HG03066 (cell line): ENCODE measurements at regions not wholly inside any gene's neighbourhood (a gene's known extent, or its start where the extent isn't known, plus 50 kb on each side); places are given as distances from the start of the nearest gene placed in this dataset.
"Not testable (repeated sequence)": the region's sequence is repeated elsewhere in the genome, so short reads cannot be mapped to it uniquely, and the experiment has no call there.

Source experiments
- ATAC-seq: cut with Tn5 transposase; IDR thresholded peaks from one replicate; pipeline ENCODE4 v1.9.1; 2021; ENCODE audit warnings: low read depth; ENCODE audit not compliant: unreplicated experiment

GRCh38 chr4:111018216-111018615, 395.3 kb upstream of the PITX2 start:
- no peak for ATAC-seq

GRCh38 chr4:111020476-111020875, 397.6 kb upstream of the PITX2 start:
- ATAC-seq: no peak

DNA sequence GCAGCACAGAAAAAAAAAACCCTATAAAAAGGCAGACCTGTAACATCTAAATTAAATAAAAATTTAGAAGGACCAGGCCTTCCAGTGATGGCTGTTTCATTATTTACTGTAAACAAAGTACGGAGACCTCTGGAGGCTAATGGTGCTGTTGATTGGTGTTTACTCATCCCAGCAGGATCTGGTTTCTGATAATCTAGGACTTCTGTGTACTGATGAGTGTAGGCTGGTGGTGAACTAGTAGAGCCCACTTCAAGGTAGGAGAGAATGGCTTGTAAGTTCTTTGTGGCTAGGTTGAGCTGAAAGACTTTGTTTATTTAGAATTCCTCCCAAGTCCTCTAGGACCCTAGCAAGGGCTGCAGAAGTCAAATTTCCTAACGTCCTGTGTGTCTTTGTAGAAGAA, 398.1 kb upstream of the PITX2 start:
- no peak for ATAC-seq

GRCh38 chr4:111022758-111023157, 399.9 kb upstream of the PITX2 start:
- ATAC-seq: no peak

GRCh38 chr4:111027526-111027925, 404.6 kb upstream of the PITX2 start:
- ATAC-seq: no peak

DNA sequence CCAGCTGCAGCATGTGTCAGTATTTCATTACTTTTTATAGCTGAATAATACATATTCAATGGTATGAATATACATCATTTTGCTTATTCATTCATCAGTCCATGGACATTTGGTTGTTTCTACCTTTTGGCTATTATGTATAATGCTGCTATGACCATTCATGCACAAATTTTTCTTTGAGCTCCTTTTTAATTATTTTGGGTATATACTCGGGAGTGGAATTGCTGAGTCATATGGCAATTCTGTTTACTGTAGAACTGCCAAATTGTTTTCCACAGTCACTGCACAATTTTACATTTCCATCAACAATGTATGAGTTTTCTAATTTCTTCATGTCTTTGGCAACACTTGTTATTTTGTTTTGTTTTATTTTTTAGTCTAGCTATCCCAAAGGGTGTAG, 405.9 kb upstream of the PITX2 start:
- ATAC-seq: no peak

- ATAC-seq: no peak
Observed at GRCh38 chr4:111031001-111031579, 408.2 kb upstream of the PITX2 start.

- ATAC-seq: no peak
Observed at GRCh38 chr4:111031596-111031995, 408.7 kb upstream of the PITX2 start.

DNA sequence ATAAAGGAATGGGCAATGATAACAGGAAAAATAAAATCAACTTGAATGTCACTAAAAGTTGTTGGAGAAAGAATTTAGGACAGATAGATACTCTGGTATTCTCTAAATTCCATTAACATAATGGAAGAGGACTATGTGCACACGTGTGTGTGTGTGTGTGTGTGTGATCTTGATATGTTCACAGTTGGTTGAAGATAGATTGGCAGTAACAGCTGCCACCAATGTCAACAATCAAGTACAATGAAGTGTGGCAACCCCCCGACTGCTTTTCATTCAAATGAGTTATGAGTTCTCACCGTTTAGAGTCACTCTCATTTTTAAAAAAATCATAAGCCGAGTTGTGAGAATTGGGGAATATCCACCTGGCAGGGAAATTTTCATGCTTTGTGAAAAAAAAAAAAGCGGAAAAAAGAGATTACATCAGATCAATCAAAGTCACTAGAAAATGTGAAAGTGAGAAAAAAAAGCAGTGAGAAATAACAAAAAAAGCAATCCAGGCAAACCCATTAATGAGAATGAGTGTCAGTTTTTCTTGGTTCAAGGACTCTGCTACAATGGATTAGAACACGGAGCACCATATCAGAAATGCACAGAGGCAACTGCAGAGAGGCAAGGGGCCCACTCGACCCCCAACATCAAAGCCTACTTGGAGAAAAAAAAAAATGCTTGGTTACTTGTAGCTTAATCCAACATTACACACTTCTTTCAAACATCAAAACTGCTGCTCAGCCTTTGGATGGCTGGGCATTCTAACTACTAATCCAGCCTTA, 414.9 kb upstream of the PITX2 start:
- ATAC-seq: no peak

- ATAC-seq: no peak
Observed at GRCh38 chr4:111040904-111041303, 418.0 kb upstream of the PITX2 start.

- ATAC-seq: no peak
Observed at GRCh38 chr4:111043286-111043685, 420.4 kb upstream of the PITX2 start.

DNA sequence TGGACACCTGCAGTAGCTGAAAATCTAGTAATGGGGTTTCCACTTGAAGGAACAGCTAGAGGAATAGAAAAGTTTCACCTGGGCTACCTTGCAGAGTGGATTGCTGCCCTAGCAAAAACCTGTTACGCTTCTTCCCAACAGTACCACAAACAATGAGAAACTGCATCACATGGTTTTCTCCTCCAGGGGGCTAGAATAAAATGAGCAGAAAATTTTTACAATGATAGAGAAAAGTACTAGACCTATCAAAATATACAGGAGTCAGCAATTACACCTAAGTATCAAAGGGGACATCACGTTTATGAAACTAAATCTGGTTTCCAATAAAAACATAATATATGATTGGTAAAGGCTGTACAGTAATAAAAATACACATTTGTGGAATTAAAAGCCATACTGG, 423.1 kb upstream of the PITX2 start:
- ATAC-seq: no peak

- no peak for ATAC-seq
Observed at GRCh38 chr4:111046811-111047210, 423.9 kb upstream of the PITX2 start.

- no peak for ATAC-seq
Observed at GRCh38 chr4:111048316-111048715, 425.4 kb upstream of the PITX2 start.

- ATAC-seq: no peak
Observed at GRCh38 chr4:111064342-111064993, 441.6 kb upstream of the PITX2 start.

DNA sequence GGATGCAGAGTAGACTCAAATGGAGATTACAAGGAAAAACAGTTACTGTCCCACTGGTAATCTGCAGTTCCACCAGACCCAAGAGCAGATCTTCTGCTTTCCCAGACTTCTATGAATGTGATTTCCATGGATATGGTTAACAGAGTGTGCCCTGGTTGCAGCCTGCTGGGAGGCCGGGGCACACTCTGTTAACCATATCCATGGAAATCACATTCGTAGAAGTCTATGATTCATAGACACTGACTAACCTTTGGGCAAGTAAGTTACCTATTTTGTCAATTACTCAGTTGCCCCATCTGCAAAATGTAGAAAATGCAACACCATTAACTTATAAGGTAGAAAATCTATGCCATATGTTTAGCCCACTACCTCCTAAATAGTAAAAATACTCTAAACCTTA, 443.1 kb upstream of the PITX2 start:
- no peak for ATAC-seq

- no peak for ATAC-seq
Observed at GRCh38 chr4:111066447-111066846, 443.6 kb upstream of the PITX2 start.

DNA sequence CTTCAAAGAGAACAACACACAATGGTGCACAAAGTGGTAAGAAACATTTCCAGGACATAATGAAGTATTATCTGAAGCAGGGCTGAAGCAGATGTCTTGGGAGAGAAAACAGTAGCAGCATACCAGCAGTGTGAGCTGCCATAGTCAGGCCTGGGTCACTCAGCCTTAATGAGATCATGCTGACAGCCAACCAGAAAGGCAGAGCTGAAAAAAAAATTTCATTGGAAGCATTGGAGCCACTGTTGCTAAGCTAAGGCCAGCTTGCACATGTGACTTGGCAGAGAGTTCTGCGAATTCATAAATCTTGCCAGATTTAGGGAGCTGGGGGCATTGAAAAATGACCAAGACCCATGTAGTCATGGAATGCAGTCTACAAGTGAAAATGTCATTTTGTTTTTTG, 444.0 kb upstream of the PITX2 start:
- ATAC-seq: no peak

- no peak for ATAC-seq
Observed at GRCh38 chr4:111068883-111069282, 446.0 kb upstream of the PITX2 start.

DNA sequence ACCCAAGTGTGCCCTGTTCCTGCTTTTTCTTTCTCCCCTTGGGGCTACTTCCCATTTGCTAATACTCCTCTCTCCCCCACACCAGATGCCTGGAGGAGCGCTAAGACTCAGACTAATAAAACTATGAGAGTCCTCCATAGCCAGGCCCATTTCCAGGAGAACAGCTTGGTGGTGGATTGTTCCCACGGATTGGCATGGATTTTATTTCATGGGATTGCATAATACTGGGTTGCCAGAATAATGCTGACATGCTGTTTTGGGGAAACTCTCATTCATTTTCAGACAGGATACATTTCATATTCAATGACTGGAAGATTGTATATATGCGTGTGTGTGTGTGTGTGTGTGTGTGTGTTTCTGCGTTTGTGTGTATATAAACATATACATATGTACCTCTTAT, 447.5 kb upstream of the PITX2 start:
- ATAC-seq: no peak

DNA sequence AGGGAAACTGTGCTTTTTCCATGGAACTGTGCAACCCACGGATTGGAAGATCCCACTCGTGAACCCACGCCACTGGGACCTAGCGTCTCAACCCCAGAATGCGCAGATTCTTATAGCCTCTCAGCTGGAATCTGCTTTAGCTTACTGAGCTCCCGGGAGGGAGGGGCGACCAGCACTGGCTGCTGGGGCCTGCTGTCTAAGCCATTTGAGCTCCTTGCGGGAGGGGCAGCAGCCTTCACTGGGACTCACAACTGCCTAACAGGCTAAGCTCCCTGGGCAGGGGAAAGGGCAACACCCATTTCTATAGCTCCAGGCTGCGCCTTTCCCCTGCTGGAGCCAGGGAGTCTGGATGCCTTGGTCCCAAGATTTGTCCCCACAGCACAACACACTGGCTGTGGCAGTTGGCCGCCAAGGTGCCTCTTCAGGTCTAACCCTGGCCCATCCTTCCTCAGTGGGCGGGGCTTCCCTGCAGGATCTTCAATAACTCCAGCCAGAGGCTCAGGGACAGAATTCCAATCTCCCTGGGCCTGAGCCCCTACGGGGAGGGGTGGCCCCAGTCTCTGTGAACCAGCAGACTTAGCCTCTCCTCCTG, 451.7 kb upstream of the PITX2 start:
- no peak for ATAC-seq

DNA sequence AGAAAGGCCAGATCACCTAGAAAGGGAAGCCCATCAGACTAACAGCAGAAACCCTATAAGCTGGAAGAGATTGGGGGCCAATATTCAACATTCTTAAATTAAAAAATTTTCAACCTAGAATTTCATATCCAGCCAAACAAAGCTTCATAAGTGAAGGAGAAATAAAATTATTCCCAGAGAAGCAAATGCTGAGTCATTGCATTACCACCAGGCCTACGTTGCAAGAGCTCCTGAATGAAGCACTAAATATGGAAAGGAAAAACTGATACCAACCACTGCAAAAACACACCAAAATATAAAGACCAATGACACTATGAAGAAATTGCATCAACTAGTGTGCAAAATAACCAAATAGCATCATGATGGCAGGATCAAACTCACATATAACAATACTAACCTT, 453.4 kb upstream of the PITX2 start:
- ATAC-seq: not testable (repeated sequence)
